ENCODE measurements at regions not wholly inside any gene's neighbourhood (a gene's known extent, or its start where the extent isn't known, plus 50 kb on each side); places are given as distances from the start of the nearest gene placed in this dataset.

GRCh38 chr4:132593717-132594400 lies 555.2 kb upstream of the PCDH10 start:
- TF ChIP-seq POLR2AphosphoS5 (IDR thresholded peaks at IDR 0.05; ENCODE audit: borderline replicate concordance, low read depth, low read length), result no peak
- TF ChIP-seq EZH2 (IDR thresholded peaks at IDR 0.05), result no peak
- no peak for TF ChIP-seq FOXP2 (optimal IDR thresholded peaks at IDR 0.05; ENCODE audit: control extremely low read depth, extremely low read length, insufficient read depth)
